Endothelial cell (in vitro differentiated cells): ENCODE measurements at regions not wholly inside any gene's neighbourhood (a gene's known extent, or its start where the extent isn't known, plus 50 kb on each side); places are given as distances from the start of the nearest gene placed in this dataset.

Source experiments
- DNase-seq: peaks from one replicate; pipeline ENCODE4 v3.0.0; 2021; ENCODE audit warnings: low spot score
- H3K27ac Mint-ChIP-seq: one replicate; pipeline ENCODE4 v1.8.0; 2021; ENCODE audit warnings: mixed read lengths, inconsistent platforms; ENCODE audit not compliant: unreplicated experiment
- H3K27me3 Mint-ChIP-seq: one replicate; pipeline ENCODE4 v1.8.0; 2021; ENCODE audit warnings: mild to moderate bottlenecking, moderate library complexity, mixed read lengths, inconsistent platforms; ENCODE audit not compliant: unreplicated experiment
- H3K36me3 Mint-ChIP-seq: one replicate; pipeline ENCODE4 v1.8.0; 2021; ENCODE audit warnings: mild to moderate bottlenecking, low read depth, mixed read lengths, inconsistent platforms; ENCODE audit not compliant: unreplicated experiment
- H3K4me1 Mint-ChIP-seq: one replicate; pipeline ENCODE4 v1.8.0; 2021; ENCODE audit warnings: mild to moderate bottlenecking, mixed read lengths, inconsistent platforms; ENCODE audit not compliant: unreplicated experiment
- H3K4me3 Mint-ChIP-seq: one replicate; pipeline ENCODE4 v1.8.0; 2021; ENCODE audit warnings: mild to moderate bottlenecking, mixed read lengths, inconsistent platforms; ENCODE audit not compliant: unreplicated experiment
- H3K9me3 Mint-ChIP-seq: one replicate; pipeline ENCODE4 v1.8.0; 2021; ENCODE audit warnings: mixed read lengths, inconsistent platforms; ENCODE audit not compliant: unreplicated experiment
- CTCF ChIP-seq: fragments of 200-600 bp; sonication (generic); IDR thresholded peaks from one replicate; pipeline ENCODE4 v1.5.0; 2021; ENCODE audit warnings: antibody characterized with exemption; ENCODE audit not compliant: unreplicated experiment

- TF ChIP-seq CTCF = no peak
- H3K36me3 Mint-ChIP-seq = no peaks in the 10 kb centered on the region
- no peaks in the 10 kb centered on the region for H3K9me3 Mint-ChIP-seq
- H3K4me1 Mint-ChIP-seq = no peaks in the 10 kb centered on the region
- H3K27me3 Mint-ChIP-seq = peaks cover 2% of the 10 kb centered on the region
- DNase-seq = no peak
- no peak overlapping the region for H3K4me3 Mint-ChIP-seq
- no peak overlapping the region for H3K27ac Mint-ChIP-seq
These were observed 147.6 kb upstream of the FAM83B start for GRCh38 chr6:54698974-54699373.

GRCh38 chr6:54700158-54700557 is 146.4 kb upstream of the FAM83B start:
- Mint-ChIP-seq H3K36me3 (no peaks in the 10 kb centered on the region), H3K4me3 (no peak overlapping the region), H3K9me3 (no peaks in the 10 kb centered on the region), H3K27ac (no peak overlapping the region), H3K27me3 (peaks cover 2% of the 10 kb centered on the region), H3K4me1 (no peaks in the 10 kb centered on the region)
- DNase-seq = no peak
- TF ChIP-seq CTCF = no peak

- Mint-ChIP-seq H3K27ac (no peak overlapping the region), H3K9me3 (no peaks in the 10 kb centered on the region), H3K36me3 (no peaks in the 10 kb centered on the region), H3K4me3 (no peak overlapping the region), H3K27me3 (peaks cover 2% of the 10 kb centered on the region), H3K4me1 (no peaks in the 10 kb centered on the region)
- DNase-seq = no peak
- TF ChIP-seq CTCF = no peak
These were observed 143.8 kb upstream of the FAM83B start for GRCh38 chr6:54702772-54703171.

- Mint-ChIP-seq H3K4me3 (no peak overlapping the region), H3K36me3 (no peaks in the 10 kb centered on the region), H3K27ac (no peak overlapping the region), H3K4me1 (no peaks in the 10 kb centered on the region), H3K27me3 (peaks cover 2% of the 10 kb centered on the region), H3K9me3 (no peaks in the 10 kb centered on the region)
- no peak for DNase-seq
- no peak for TF ChIP-seq CTCF
These were observed 140.2 kb upstream of the FAM83B start for GRCh38 chr6:54706391-54706790.

GRCh38 chr6:54706844-54707605 is 139.5 kb upstream of the FAM83B start:
- H3K27ac Mint-ChIP-seq = no peak overlapping the region
- DNase-seq = no peak
- no peak overlapping the region for H3K4me3 Mint-ChIP-seq

More at GRCh38 chr6:54706844-54707605, 139.5 kb upstream of the FAM83B start:
- no peaks in the 10 kb centered on the region for H3K4me1 Mint-ChIP-seq
- no peaks in the 10 kb centered on the region for H3K9me3 Mint-ChIP-seq
- no peaks in the 10 kb centered on the region for H3K27me3 Mint-ChIP-seq
- no peaks in the 10 kb centered on the region for H3K36me3 Mint-ChIP-seq
- TF ChIP-seq CTCF = no peak
